ENCODE measurements at regions not wholly inside any gene's neighbourhood (a gene's known extent, or its start where the extent isn't known, plus 50 kb on each side); places are given as distances from the start of the nearest gene placed in this dataset.

- BruUV-seq (replicated peaks) = no TSS peak
- Histone ChIP-seq H3K27me3 (ENCODE audit: control insufficient read depth in 1 of 2, insufficient read depth in 2 of 2, low read length in 2 of 2) (no peaks in the 10 kb centered on the region), H3K79me2 (ENCODE audit: insufficient read depth, low read length) (no peaks in the 10 kb centered on the region), H3K36me3 (replicated peaks in 1 of 2; ENCODE audit: control insufficient read depth in 1 of 2, insufficient read depth in 2 of 2, low read length in 2 of 2) (no peaks in the 10 kb centered on the region), H3K27ac (ENCODE audit: extremely low read length, insufficient read depth, low read length) (no peak overlapping the region), H3K4me1 (ENCODE audit: insufficient read depth, low read length) (no peaks in the 10 kb centered on the region), H3K9ac (ENCODE audit: insufficient read depth, low read depth, low read length) (no peak overlapping the region), H3K9me3 (ENCODE audit: low read length) (no peaks in the 10 kb centered on the region), H3K4me2 (ENCODE audit: low read depth, low read length) (no peak overlapping the region), H2AFZ (ENCODE audit: low read length) (no peak overlapping the region), H4K20me1 (ENCODE audit: insufficient read depth, low read length) (no peaks in the 10 kb centered on the region), H3K4me3 (replicated peaks in 1 of 3; ENCODE audit: insufficient read depth in 1 of 3, low read depth in 2 of 3, low read length in 3 of 3) (no peak overlapping the region)
- in situ Hi-C loops (cut with HindIII; ENCODE audit: extremely low pct_ligation_motif_present, low pct_unique_long_range_greater_than_20kb) = no loop called here
- ATAC-seq = no peak
- 10% methylated on average over 1 of the region's 1 CpG for WGBS (ENCODE audit: low lambda C conversion rate)
- no peak for FAIRE-seq
- no peak for DNase-seq (ENCODE audit: low spot score)
- ChIA-PET CTCF (ENCODE audit: low intra/inter-chr PET ratio, low total read pairs) (no interaction called here), POLR2A (no interaction called here)
- intact Hi-C loops (cut with micrococcal nuclease; ENCODE audit: unreplicated experiment) = no loop called here
- TF ChIP-seq ZNF891 (CRISPR knock-in tag; IDR thresholded peaks at IDR 0.05) (no peak), ZNF33B (CRISPR knock-in tag; IDR thresholded peaks at IDR 0.05) (no peak), ZNF776 (CRISPR knock-in tag; IDR thresholded peaks at IDR 0.05) (no peak), AKNA (CRISPR knock-in tag; IDR thresholded peaks at IDR 0.05; ENCODE audit: borderline replicate concordance) (no peak), ZNF34 (CRISPR knock-in tag; IDR thresholded peaks at IDR 0.05; ENCODE audit: borderline replicate concordance) (no peak), SIX1 (CRISPR knock-in tag; IDR thresholded peaks at IDR 0.05; ENCODE audit: borderline replicate concordance) (no peak), ATF4 (CRISPR knock-in tag; IDR thresholded peaks at IDR 0.05) (no peak), HNRNPK (IDR thresholded peaks at IDR 0.05; ENCODE audit: low read depth, low read length, poor library complexity, severe bottlenecking) (no peak), ZNF260 (CRISPR knock-in tag; IDR thresholded peaks at IDR 0.05; ENCODE audit: borderline replicate concordance, low read depth) (no peak), ZNF383 (CRISPR knock-in tag; IDR thresholded peaks at IDR 0.05; ENCODE audit: borderline replicate concordance) (no peak), SP4 (CRISPR knock-in tag; IDR thresholded peaks at IDR 0.05) (no peak), ZNF530 (CRISPR knock-in tag; IDR thresholded peaks at IDR 0.05; ENCODE audit: low read depth) (no peak), NPAS2 (CRISPR knock-in tag; IDR thresholded peaks at IDR 0.05; ENCODE audit: borderline replicate concordance) (no peak), UBTF (CRISPR knock-in tag; IDR thresholded peaks at IDR 0.05) (no peak), ADNP (CRISPR knock-in tag; IDR thresholded peaks at IDR 0.05) (no peak), PHF20 (CRISPR knock-in tag; IDR thresholded peaks at IDR 0.05) (no peak), ZMYM3 (CRISPR knock-in tag; IDR thresholded peaks at IDR 0.05) (no peak)
These were observed 347.4 kb upstream of the PTBP2 start for GRCh38 chr1:96374076-96374762.
